ENCODE measurements at regions not wholly inside any gene's neighbourhood (a gene's known extent, or its start where the extent isn't known, plus 50 kb on each side); places are given as distances from the start of the nearest gene placed in this dataset.

- H3K36me3 ChIP-seq, result no peaks in the 10 kb centered on the region
- H3K4me1 ChIP-seq, result no peaks in the 10 kb centered on the region
- no peak overlapping the region for H3K27ac ChIP-seq
- DNase-seq (ENCODE audit: low spot score in 2 of 2), result no peak
- no peak overlapping the region for H3K4me3 ChIP-seq
- TF ChIP-seq, protein P1, sequence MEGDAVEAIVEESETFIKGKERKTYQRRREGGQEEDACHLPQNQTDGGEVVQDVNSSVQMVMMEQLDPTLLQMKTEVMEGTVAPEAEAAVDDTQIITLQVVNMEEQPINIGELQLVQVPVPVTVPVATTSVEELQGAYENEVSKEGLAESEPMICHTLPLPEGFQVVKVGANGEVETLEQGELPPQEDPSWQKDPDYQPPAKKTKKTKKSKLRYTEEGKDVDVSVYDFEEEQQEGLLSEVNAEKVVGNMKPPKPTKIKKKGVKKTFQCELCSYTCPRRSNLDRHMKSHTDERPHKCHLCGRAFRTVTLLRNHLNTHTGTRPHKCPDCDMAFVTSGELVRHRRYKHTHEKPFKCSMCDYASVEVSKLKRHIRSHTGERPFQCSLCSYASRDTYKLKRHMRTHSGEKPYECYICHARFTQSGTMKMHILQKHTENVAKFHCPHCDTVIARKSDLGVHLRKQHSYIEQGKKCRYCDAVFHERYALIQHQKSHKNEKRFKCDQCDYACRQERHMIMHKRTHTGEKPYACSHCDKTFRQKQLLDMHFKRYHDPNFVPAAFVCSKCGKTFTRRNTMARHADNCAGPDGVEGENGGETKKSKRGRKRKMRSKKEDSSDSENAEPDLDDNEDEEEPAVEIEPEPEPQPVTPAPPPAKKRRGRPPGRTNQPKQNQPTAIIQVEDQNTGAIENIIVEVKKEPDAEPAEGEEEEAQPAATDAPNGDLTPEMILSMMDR (IDR thresholded peaks at IDR 0.05), result no peak
- intact Hi-C loops (cut with DNase I), result no loop called here
- H3K27me3 ChIP-seq, result no peaks in the 10 kb centered on the region
- H3K9me3 ChIP-seq, result no peaks in the 10 kb centered on the region
Observed at GRCh38 chr5:40416588-40416987, 263.1 kb upstream of the PTGER4 start.

DNA sequence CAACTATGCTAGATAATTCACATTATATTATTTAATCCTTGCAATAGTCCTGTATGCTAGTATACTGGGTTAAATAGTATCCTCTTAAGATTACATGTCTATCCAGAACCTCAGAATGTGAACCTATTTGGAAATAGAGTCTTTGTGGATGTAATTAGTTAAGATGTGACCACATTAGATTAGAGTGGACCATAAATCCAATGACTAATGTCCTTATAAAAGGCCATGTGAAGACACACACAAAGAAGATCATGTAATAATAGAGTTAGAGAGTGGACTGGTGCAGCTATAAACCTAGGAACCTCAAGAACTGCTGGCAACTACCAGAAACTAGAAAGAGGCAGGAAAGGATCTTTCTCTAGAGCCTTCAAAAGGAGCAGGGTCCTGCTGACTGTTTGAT, 263.6 kb upstream of the PTGER4 start:
- no peaks in the 10 kb centered on the region for H3K36me3 ChIP-seq
- TF ChIP-seq, protein P1 (IDR thresholded peaks at IDR 0.05), result no peak

DNA sequence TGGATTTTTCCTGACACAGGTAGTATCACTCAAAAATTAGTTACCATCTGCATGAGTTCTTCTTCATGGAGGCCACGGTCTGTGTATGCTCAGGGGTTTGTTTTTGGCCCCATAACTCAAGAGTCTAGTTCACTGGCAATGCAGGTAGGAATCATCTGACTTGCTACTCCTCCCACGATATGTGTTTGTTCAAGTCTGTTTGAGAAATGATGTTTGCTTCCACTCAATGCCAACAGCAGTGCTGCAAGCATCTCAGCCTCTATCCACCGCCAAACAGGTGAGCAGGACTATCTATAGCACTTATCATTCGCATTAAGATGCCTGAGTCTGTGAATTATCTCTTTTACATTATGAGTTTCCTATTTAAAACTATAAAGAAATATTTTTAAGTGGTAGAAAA, 264.8 kb upstream of the PTGER4 start:
- peaks cover 0 to 13% of the 10 kb centered on the region in 2 donors for H3K4me1 ChIP-seq
- intact Hi-C loops (cut with DNase I), result no loop called here

More for the DNA sequence above, 263.6 kb upstream of the PTGER4 start:
- Histone ChIP-seq H3K9me3 (no peaks in the 10 kb centered on the region), H3K4me1 (peaks cover 0 to 4% of the 10 kb centered on the region in 2 donors), H3K27me3 (no peaks in the 10 kb centered on the region), H3K4me3 (no peak overlapping the region), H3K27ac (no peak overlapping the region)
- intact Hi-C loops (cut with DNase I), result no loop called here
- no peak for DNase-seq (ENCODE audit: low spot score in 2 of 2)

DNA sequence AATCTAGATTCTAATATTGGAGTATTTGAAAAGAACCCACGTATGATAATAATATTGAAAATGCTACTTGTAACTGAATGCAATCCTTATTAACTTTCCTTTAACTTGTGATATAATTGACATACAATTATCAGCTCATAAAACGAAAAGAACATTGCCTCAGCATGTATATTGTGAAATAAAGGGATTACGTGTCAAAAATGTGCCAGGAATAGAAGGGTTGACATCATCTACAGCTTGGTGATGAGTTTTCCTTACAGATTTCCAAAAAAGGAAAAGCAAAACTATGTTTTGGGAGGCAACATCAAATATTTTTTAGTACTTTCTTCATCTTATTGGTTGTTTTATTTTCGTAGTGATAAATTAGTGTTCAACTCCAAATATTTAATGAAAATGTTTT, 266.0 kb upstream of the PTGER4 start:
- intact Hi-C loops (cut with DNase I), result no loop called here
- no peaks in the 10 kb centered on the region for H3K36me3 ChIP-seq
- no peaks in the 10 kb centered on the region for H3K27me3 ChIP-seq
- no peak overlapping the region for H3K4me3 ChIP-seq
- TF ChIP-seq, protein P1 (IDR thresholded peaks at IDR 0.05), result no peak
- DNase-seq (ENCODE audit: low spot score in 2 of 2), result no peak
- no peaks in the 10 kb centered on the region for H3K9me3 ChIP-seq
- H3K4me1 ChIP-seq, result peaks cover 0 to 13% of the 10 kb centered on the region in 2 donors
- H3K27ac ChIP-seq, result no peak overlapping the region

More for the DNA sequence above, 264.8 kb upstream of the PTGER4 start:
- Histone ChIP-seq H3K27ac (no peak overlapping the region), H3K27me3 (no peaks in the 10 kb centered on the region), H3K4me3 (no peak overlapping the region), H3K36me3 (no peaks in the 10 kb centered on the region), H3K9me3 (no peaks in the 10 kb centered on the region)
- DNase-seq (ENCODE audit: low spot score in 2 of 2), result no peak
- TF ChIP-seq, protein P1 (IDR thresholded peaks at IDR 0.05), result no peak

GRCh38 chr5:40412771-40413170, 266.9 kb upstream of the PTGER4 start:
- no peak for DNase-seq (ENCODE audit: low spot score in 2 of 2)
- TF ChIP-seq, protein P1 (IDR thresholded peaks at IDR 0.05), result no peak
- H3K4me3 ChIP-seq, result no peak overlapping the region
- H3K4me1 ChIP-seq, result peaks cover 0 to 13% of the 10 kb centered on the region in 2 donors
- intact Hi-C loops (cut with DNase I), result no loop called here
- no peaks in the 10 kb centered on the region for H3K9me3 ChIP-seq
- no peaks in the 10 kb centered on the region for H3K36me3 ChIP-seq
- H3K27me3 ChIP-seq, result no peaks in the 10 kb centered on the region
- no peak overlapping the region for H3K27ac ChIP-seq

All from ascending aorta (tissue), 2 donors.